AG04450 (cell line): ENCODE measurements at regions not wholly inside any gene's neighbourhood (a gene's known extent, or its start where the extent isn't known, plus 50 kb on each side); places are given as distances from the start of the nearest gene placed in this dataset.

Experiments used
- CTCF ChIA-PET: fragments of 300-600, 350-600 bp; formaldehyde crosslinking; extraction: SDS; loops from one replicate; lab custom pipeline; 2022; ENCODE audit warnings: antibody characterized with exemption, inconsistent platforms; lab: Charles Lee
- POLR2A ChIA-PET: fragments of 350-600 bp; formaldehyde crosslinking; extraction: SDS; loops from one replicate; lab custom pipeline; 2021; ENCODE audit warnings: antibody characterized with exemption, inconsistent platforms; lab: Yijun Ruan, JAX
- DNase-seq: peaks from one replicate; pipeline ENCODE4 v3.0.0-alpha.2; 2011; ENCODE audit warnings: low read depth, low spot score
- H3K27ac ChIP-seq: one replicate; pipeline ENCODE4 v1.5.1; 2012; ENCODE audit warnings: low read depth, low read length, control low read depth
- H3K27me3 ChIP-seq: one replicate; pipeline ENCODE4 v1.6.0; 2012; ENCODE audit warnings: low read length; ENCODE audit not compliant: control insufficient read depth, insufficient read depth
- H3K4me3 ChIP-seq: 2 replicates; pipeline ENCODE4 v1.5.1; 2011; ENCODE audit warnings: mild to moderate bottlenecking, low read depth, low read length, control low read depth
- H3K9me3 ChIP-seq: 2 replicates; pipeline ENCODE4 v1.5.1; 2012; ENCODE audit warnings: low read length; ENCODE audit not compliant: control insufficient read depth, insufficient read depth
- CTCF ChIP-seq: IDR thresholded peaks from 2 replicates; pipeline ENCODE4 v1.5.1; 2011; ENCODE audit warnings: low read depth, low read length, control low read depth, inconsistent platforms

- TF ChIP-seq CTCF, result no peak
- CTCF ChIA-PET, result no interaction called here
- no peaks in the 10 kb centered on the region for H3K27me3 ChIP-seq
- no peak overlapping the region for H3K4me3 ChIP-seq
- DNase-seq, result no peak
- POLR2A ChIA-PET, result no interaction called here
- H3K27ac ChIP-seq, result no peak overlapping the region
- no peaks in the 10 kb centered on the region for H3K9me3 ChIP-seq
Measured at GRCh38 chr16:59655031-59655430, 920.9 kb upstream of the GOT2 start.

GRCh38 chr16:59654455-59654854, 920.3 kb upstream of the GOT2 start:
- TF ChIP-seq CTCF, result no peak
- no peaks in the 10 kb centered on the region for H3K9me3 ChIP-seq
- H3K4me3 ChIP-seq, result no peak overlapping the region
- DNase-seq, result no peak
- H3K27me3 ChIP-seq, result no peaks in the 10 kb centered on the region
- ChIA-PET CTCF (no interaction called here), POLR2A (no interaction called here)
- H3K27ac ChIP-seq, result no peak overlapping the region

- H3K4me3 ChIP-seq, result no peak overlapping the region
- H3K9me3 ChIP-seq, result no peaks in the 10 kb centered on the region
- no peak for TF ChIP-seq CTCF
- DNase-seq, result no peak
- H3K27me3 ChIP-seq, result no peaks in the 10 kb centered on the region
- ChIA-PET CTCF (no interaction called here), POLR2A (no interaction called here)
- H3K27ac ChIP-seq, result no peak overlapping the region
Measured at GRCh38 chr16:59651662-59652061, 917.5 kb upstream of the GOT2 start.

- Histone ChIP-seq H3K9me3 (no peaks in the 10 kb centered on the region), H3K27me3 (no peaks in the 10 kb centered on the region), H3K27ac (no peak overlapping the region), H3K4me3 (no peak overlapping the region)
- no peak for TF ChIP-seq CTCF
- ChIA-PET POLR2A (no interaction called here), CTCF (interaction anchor here (1.0 kb wide), 1 partner anchor 11 kb away, joined by 4 read pairs; no protein-coding TSS in a partner anchor)
- DNase-seq, result no peak
Measured at GRCh38 chr16:59645194-59645593, 911.1 kb upstream of the GOT2 start.

GRCh38 chr16:59635674-59636073, 901.6 kb upstream of the GOT2 start:
- no peak for DNase-seq
- H3K27ac ChIP-seq, result no peak overlapping the region
- H3K27me3 ChIP-seq, result no peaks in the 10 kb centered on the region
- no peaks in the 10 kb centered on the region for H3K9me3 ChIP-seq
- H3K4me3 ChIP-seq, result no peak overlapping the region
- ChIA-PET POLR2A (no interaction called here), CTCF (no interaction called here)
- TF ChIP-seq CTCF, result no peak
